Keratinocyte (primary cell): ENCODE measurements at regions not wholly inside any gene's neighbourhood (a gene's known extent, or its start where the extent isn't known, plus 50 kb on each side); places are given as distances from the start of the nearest gene placed in this dataset.

Source experiments
- DNase-seq: peaks from one replicate; pipeline ENCODE4 v3.0.0-alpha.2; 2011; ENCODE audit warnings: low read depth, missing footprints, low spot score
- FAIRE-seq: peaks from 2 replicates; lab custom pipeline; 2011; peaks lifted over from hg19 to GRCh38; lab: Jason Lieb, UNC
- H2AFZ ChIP-seq: 2 replicates; pipeline ENCODE4 v1.6.0; 2012; ENCODE audit warnings: low read length, control low read depth, inconsistent platforms; ENCODE audit not compliant: control insufficient read depth
- H3K27ac ChIP-seq: 2 replicates; pipeline ENCODE4 v1.5.1; 2011; ENCODE audit warnings: low read length; ENCODE audit not compliant: control insufficient read depth, insufficient read depth
- H3K27me3 ChIP-seq: 3 replicates; pipeline ENCODE4 v1.6.0; 2011; ENCODE audit warnings: low read length; ENCODE audit not compliant: control insufficient read depth, insufficient read depth; ENCODE audit errors: extremely low read depth
- H3K36me3 ChIP-seq, 2 experiments: 2 replicates in 1 of 2; 3 replicates in 1 of 2; pipeline ENCODE4 v1.5.1; 2011; ENCODE audit warnings: low read length in 2 of 2, mild to moderate bottlenecking in 1 of 2; ENCODE audit not compliant: control insufficient read depth in 2 of 2, insufficient read depth in 2 of 2; ENCODE audit errors: extremely low read depth in 1 of 2
- H3K4me1 ChIP-seq: 3 replicates; pipeline ENCODE4 v1.5.1; 2011; ENCODE audit warnings: low read length; ENCODE audit not compliant: control insufficient read depth, insufficient read depth; ENCODE audit errors: extremely low read depth
- H3K4me2 ChIP-seq: 3 replicates; pipeline ENCODE4 v1.6.0; 2011; ENCODE audit warnings: low read depth, low read length; ENCODE audit not compliant: control insufficient read depth, insufficient read depth; ENCODE audit errors: extremely low read depth
- H3K4me3 ChIP-seq, 3 experiments: fragments of 200-600 bp in 1 of 3; sonication (generic) in 1 of 3; 2 replicates in 2 of 3; 3 replicates in 1 of 3; pipeline ENCODE4 v1.5.1; 2011 to 2016; ENCODE audit warnings: low read length in 3 of 3, mild to moderate bottlenecking in 3 of 3, control low read depth in 2 of 3, inconsistent platforms in 1 of 3, low read depth in 1 of 3, mixed read lengths in 1 of 3, mixed run types in 1 of 3, moderate library complexity in 1 of 3; ENCODE audit not compliant: control insufficient read depth in 2 of 3, insufficient read depth in 2 of 3; ENCODE audit errors: extremely low read depth in 1 of 3
- H3K79me2 ChIP-seq: 2 replicates; pipeline ENCODE4 v1.6.0; 2012; ENCODE audit warnings: low read length; ENCODE audit not compliant: control insufficient read depth, insufficient read depth
- H3K9ac ChIP-seq: 3 replicates; pipeline ENCODE4 v1.6.0; 2011; ENCODE audit warnings: low read length; ENCODE audit not compliant: control insufficient read depth, insufficient read depth; ENCODE audit errors: extremely low read depth
- H3K9me1 ChIP-seq: 3 replicates; pipeline ENCODE4 v1.6.0; 2011; ENCODE audit warnings: low read length; ENCODE audit not compliant: control insufficient read depth, insufficient read depth; ENCODE audit errors: extremely low read depth
- H3K9me3 ChIP-seq: 2 replicates; pipeline ENCODE4 v1.5.1; 2012; ENCODE audit warnings: low read depth, low read length; ENCODE audit not compliant: control insufficient read depth
- H4K20me1 ChIP-seq: 3 replicates; pipeline ENCODE4 v1.6.0; 2011; ENCODE audit warnings: low read length; ENCODE audit not compliant: control insufficient read depth, insufficient read depth; ENCODE audit errors: extremely low read depth
- EZH2 ChIP-seq: IDR thresholded peaks from one replicate; pipeline ENCODE4 v1.6.1; 2012; ENCODE audit warnings: inconsistent platforms, mild to moderate bottlenecking, low read length, moderate library complexity
- dilution Hi-C: fragments of 300-500 bp; cut with MboI; formaldehyde crosslinking; loops from one replicate; pipeline ENCODE4 v1.7.0; 2020; ENCODE audit warnings: low sequenced_read_pairs; ENCODE audit not compliant: extremely low pct_ligation_motif_present
- TF ChIP-seq, protein P1 (sequence below), 3 experiments: IDR thresholded peaks in 1 of 3; conservative IDR thresholded peaks in 1 of 3; optimal IDR thresholded peaks in 1 of 3; 2 replicates in 2 of 3; 3 replicates in 1 of 3; pipeline versions ENCODE3 to v1.5.1; 2011; ENCODE audit warnings: low read length in 3 of 3, mild to moderate bottlenecking in 3 of 3, moderate library complexity in 2 of 3, control low read depth in 1 of 3, inconsistent platforms in 1 of 3; ENCODE audit not compliant: insufficient read depth in 2 of 3; ENCODE audit errors: extremely low read depth in 1 of 3

DNA sequence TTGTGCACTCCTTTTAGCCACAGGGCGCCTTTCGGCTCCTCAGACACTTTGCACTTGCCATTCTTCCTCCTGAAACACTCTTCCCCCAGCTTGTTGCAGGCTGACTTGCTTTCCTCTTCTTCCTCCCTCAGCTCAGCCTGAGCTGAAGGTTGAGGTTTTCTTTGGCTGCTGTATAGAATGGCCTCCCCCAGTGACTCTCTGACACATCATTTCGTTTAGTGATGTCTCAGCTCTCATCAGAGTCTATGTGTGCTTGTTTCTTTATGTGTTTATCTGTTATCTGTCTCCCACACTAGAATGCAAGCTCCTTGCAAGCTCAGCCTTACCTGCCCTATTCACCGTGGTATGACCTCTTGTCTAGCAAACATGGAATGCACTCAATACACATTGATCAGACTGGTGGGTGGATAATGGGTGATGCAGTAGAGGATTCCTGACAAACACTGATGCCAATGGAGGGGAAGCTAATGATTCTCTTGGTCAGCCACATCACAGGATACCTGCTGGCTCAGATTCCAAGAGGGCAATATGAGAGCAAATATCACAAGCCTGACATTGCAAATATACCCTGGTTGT, 112.9 kb upstream of the STC2 start:
- dilution Hi-C loops: no loop called here
- no peaks in the 10 kb centered on the region for H3K27me3 ChIP-seq
- H4K20me1 ChIP-seq: no peaks in the 10 kb centered on the region
- H3K79me2 ChIP-seq: no peaks in the 10 kb centered on the region
- no peak overlapping the region for H3K4me2 ChIP-seq
- no peaks in the 10 kb centered on the region for H3K9me3 ChIP-seq
- no peak for DNase-seq
- no peak overlapping the region for H3K27ac ChIP-seq
- TF ChIP-seq, protein P1, sequence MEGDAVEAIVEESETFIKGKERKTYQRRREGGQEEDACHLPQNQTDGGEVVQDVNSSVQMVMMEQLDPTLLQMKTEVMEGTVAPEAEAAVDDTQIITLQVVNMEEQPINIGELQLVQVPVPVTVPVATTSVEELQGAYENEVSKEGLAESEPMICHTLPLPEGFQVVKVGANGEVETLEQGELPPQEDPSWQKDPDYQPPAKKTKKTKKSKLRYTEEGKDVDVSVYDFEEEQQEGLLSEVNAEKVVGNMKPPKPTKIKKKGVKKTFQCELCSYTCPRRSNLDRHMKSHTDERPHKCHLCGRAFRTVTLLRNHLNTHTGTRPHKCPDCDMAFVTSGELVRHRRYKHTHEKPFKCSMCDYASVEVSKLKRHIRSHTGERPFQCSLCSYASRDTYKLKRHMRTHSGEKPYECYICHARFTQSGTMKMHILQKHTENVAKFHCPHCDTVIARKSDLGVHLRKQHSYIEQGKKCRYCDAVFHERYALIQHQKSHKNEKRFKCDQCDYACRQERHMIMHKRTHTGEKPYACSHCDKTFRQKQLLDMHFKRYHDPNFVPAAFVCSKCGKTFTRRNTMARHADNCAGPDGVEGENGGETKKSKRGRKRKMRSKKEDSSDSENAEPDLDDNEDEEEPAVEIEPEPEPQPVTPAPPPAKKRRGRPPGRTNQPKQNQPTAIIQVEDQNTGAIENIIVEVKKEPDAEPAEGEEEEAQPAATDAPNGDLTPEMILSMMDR (optimal IDR thresholded peaks at IDR 0.05 in 1 of 3, IDR thresholded peaks at IDR 0.05 in 1 of 3, conservative IDR thresholded peaks at IDR 0.05 in 1 of 3; ENCODE audit: extremely low read depth in 1 of 3, insufficient read depth in 2 of 3, low read length in 3 of 3): no peak
- TF ChIP-seq EZH2: no peak
- H3K4me3 ChIP-seq: no peak overlapping the region
- no peaks in the 10 kb centered on the region for H3K4me1 ChIP-seq
- no peaks in the 10 kb centered on the region for H3K9me1 ChIP-seq
- no peak overlapping the region for H2AFZ ChIP-seq
- H3K9ac ChIP-seq: no peak overlapping the region
- H3K36me3 ChIP-seq: no peaks in the 10 kb centered on the region
- no peak for FAIRE-seq

DNA sequence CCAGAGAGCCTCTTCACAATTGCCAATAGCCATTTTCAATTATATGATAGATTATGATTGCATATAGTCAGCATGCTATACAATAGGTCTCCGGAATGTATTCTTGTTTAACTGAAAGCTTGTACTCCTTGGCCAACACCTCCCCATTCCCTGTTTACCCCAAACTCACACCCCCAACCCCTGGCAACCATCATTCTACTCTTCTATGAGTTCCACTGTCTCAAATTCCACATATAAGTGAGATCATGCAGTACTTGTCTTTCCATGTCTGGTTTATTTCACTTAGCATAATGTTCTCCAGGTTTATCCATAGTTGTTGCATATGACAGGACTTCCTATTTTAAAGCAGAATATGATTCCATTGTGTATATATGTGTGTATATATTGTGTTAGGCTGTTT, 110.7 kb upstream of the STC2 start:
- FAIRE-seq (no peak), DNase-seq (no peak)
- Histone ChIP-seq H4K20me1 (no peaks in the 10 kb centered on the region), H2AFZ (no peak overlapping the region), H3K4me1 (no peaks in the 10 kb centered on the region), H3K79me2 (no peaks in the 10 kb centered on the region), H3K27ac (no peak overlapping the region), H3K9ac (no peak overlapping the region), H3K36me3 (no peaks in the 10 kb centered on the region), H3K27me3 (no peaks in the 10 kb centered on the region), H3K4me3 (no peak overlapping the region), H3K4me2 (no peak overlapping the region), H3K9me1 (no peaks in the 10 kb centered on the region), H3K9me3 (no peaks in the 10 kb centered on the region)
- dilution Hi-C loops: no loop called here
- TF ChIP-seq, protein P1 (optimal IDR thresholded peaks at IDR 0.05 in 1 of 3, IDR thresholded peaks at IDR 0.05 in 1 of 3, conservative IDR thresholded peaks at IDR 0.05 in 1 of 3; ENCODE audit: extremely low read depth in 1 of 3, insufficient read depth in 2 of 3, low read length in 3 of 3): no peak
- no peak for TF ChIP-seq EZH2
